Suprapubic skin (tissue), 3 donors: ENCODE measurements at regions not wholly inside any gene's neighbourhood (a gene's known extent, or its start where the extent isn't known, plus 50 kb on each side); places are given as distances from the start of the nearest gene placed in this dataset.

Experiments used
- CTCF ChIP-seq, 2 donors: fragments of 200-600 bp in 1 of 2; fragments of 450-650 bp in 1 of 2; sonication (generic) in 1 of 2; IDR thresholded peaks; one replicate each; pipeline ENCODE4 v1.5.1; 2016 to 2019; ENCODE audit warnings: antibody characterized with exemption in 2 of 2, mild to moderate bottlenecking in 1 of 2, moderate library complexity in 1 of 2
- POLR2A ChIP-seq, 2 donors: fragments of 450-650 bp; IDR thresholded peaks; one replicate each; pipeline ENCODE4 v1.6.1; 2017; ENCODE audit warnings: antibody characterized with exemption in 2 of 2, mild to moderate bottlenecking in 2 of 2, moderate library complexity in 2 of 2

- TF ChIP-seq POLR2A (IDR thresholded peaks at IDR 0.05) (no peak), CTCF (IDR thresholded peaks at IDR 0.05) (no peak)
Measured at GRCh38 chr6:133160536-133160935, 80.6 kb upstream of the EYA4 start.
